ENCODE measurements at regions not wholly inside any gene's neighbourhood (a gene's known extent, or its start where the extent isn't known, plus 50 kb on each side); places are given as distances from the start of the nearest gene placed in this dataset.

GRCh38 chr6:132907231-132907630 lies 92.9 kb downstream of the RPS12 start:
- TF ChIP-seq POLR2A (IDR thresholded peaks at IDR 0.05) (no peak), CTCF (IDR thresholded peaks at IDR 0.05) (no peak)
